Right cardiac atrium (tissue), 5 donors: ENCODE measurements at regions not wholly inside any gene's neighbourhood (a gene's known extent, or its start where the extent isn't known, plus 50 kb on each side); places are given as distances from the start of the nearest gene placed in this dataset.
"Not testable (repeated sequence)": the region's sequence is repeated elsewhere in the genome, so short reads cannot be mapped to it uniquely, and the experiment has no call there.

Experiments used
- ATAC-seq, 2 donors: fragments of 200-7000 bp; cut with Tn5 transposase; one replicate each; pipeline versions ENCODE4 v1.8.0 to v1.9.1; 2020; ENCODE audit warnings: moderate library complexity in 2 of 2, mild to moderate bottlenecking in 1 of 2
- DNase-seq, 3 donors: peaks; one replicate each; pipeline ENCODE4 v3.0.0-alpha.2; 2020
- H3K27ac ChIP-seq: one replicate; pipeline ENCODE4 v1.5.1; 2013; ENCODE audit warnings: mild to moderate bottlenecking, low read length, control low read depth, moderate library complexity
- H3K27me3 ChIP-seq: one replicate; pipeline ENCODE4 v1.6.1; 2013; ENCODE audit not compliant: control insufficient read depth, insufficient read depth
- H3K4me1 ChIP-seq: one replicate; pipeline ENCODE4 v1.6.1; 2013; ENCODE audit warnings: low read length; ENCODE audit not compliant: control insufficient read depth, insufficient read depth
- H3K4me3 ChIP-seq: one replicate; pipeline ENCODE4 v1.5.1; 2013; ENCODE audit warnings: low read length, control low read depth
- H3K9me3 ChIP-seq: one replicate; pipeline ENCODE4 v1.6.1; 2013; ENCODE audit warnings: low read length; ENCODE audit not compliant: control insufficient read depth
- WGBS: extraction: QIAGEN DNeasy Blood & Tissue Kit; methylation state at CpG from one replicate; pipeline ENCODE4 v1.1.7; 2013; 5-methylcytosine and 5-hydroxymethylcytosine counted together
- intact Hi-C, 4 donors: fragments of 100-400 bp; cut with DNase I; formaldehyde crosslinking; loops; one replicate each; pipeline versions ENCODE4 v1.11.0 to v1.14.0; 2022 to 2023
- donor health status: healthy with polysubstance abuse.
- donor health status: DM: no; HTN: yes; CAD: no.
- donor health status: DM: no; HTN: no; CAD: no.
- donor health status: DM: no; HTN: yes; CAD: no; lungs with severe emphysema.
- donor health status: DM: yes; HTN: yes; CAD: no.

DNA sequence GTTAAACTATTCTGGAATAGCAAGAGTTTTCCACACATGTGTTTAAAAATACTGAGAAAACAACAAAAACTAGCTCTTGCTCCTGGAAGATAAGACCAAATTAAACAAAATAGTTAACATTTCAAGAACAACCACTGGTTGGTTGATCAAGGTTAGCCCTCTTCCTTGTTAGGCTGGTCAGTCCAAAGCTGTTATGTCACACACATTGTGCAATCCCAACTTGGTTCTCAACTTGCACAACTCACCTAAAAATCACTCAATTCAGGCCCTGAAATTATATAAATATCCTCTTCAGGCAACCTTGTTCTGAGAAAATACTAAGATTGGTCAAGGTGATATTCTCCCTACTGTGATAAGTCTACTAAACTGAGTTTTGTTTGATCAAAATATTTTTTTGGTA is 169.7 kb upstream of the LRP1B start:
- Histone ChIP-seq H3K4me1 (no peaks in the 10 kb centered on the region), H3K27ac (no peak overlapping the region), H3K4me3 (no peak overlapping the region), H3K27me3 (no peaks in the 10 kb centered on the region), H3K9me3 (no peaks in the 10 kb centered on the region)
- DNase-seq (no peak), ATAC-seq (no peak)
- intact Hi-C loops: no loop called here

DNA sequence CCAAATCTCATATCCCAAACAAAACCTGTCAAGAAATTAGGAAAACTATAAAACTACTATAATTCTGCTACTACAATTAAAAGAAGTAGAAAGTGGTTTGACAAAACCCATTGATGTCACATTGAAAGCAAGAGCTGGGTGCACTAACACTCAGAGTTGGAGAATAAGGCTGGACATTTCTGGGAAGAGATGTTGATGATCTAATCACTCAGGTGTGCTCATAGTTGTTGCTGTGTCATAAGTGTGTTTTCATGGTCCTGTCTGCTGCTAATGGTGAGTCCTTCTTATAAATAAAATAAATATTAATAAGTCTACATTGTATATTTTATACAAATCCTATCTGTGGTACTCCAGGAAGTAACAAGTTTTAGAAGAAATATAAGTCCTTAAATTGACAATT is 168.2 kb upstream of the LRP1B start:
- H3K4me1 ChIP-seq: no peaks in the 10 kb centered on the region

DNA sequence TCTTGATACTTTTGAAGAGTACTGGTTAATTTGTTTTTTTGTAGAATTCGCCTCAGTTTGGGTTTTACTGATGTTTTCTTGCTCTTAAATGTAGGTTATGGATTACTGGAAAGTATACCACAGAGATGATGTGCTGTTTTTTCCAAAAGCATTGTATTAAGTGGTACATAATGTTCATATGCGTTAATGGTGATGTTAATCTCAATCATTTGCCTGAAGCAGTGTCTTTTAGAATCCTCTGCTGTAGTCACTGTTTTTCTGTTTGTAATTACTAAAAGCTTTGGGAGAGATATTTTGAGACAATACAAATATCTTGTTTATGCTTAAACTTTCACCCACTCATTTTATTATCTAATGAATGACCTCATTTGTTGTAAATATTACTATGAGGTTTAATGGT is 163.4 kb upstream of the LRP1B start:
- no peaks in the 10 kb centered on the region for H3K9me3 ChIP-seq
- DNase-seq: no peak
- no peaks in the 10 kb centered on the region for H3K4me1 ChIP-seq
- no peak overlapping the region for H3K4me3 ChIP-seq
- intact Hi-C loops: no loop called here
- WGBS: 71% methylated on average over 2 of the region's 2 CpGs
- H3K27me3 ChIP-seq: no peaks in the 10 kb centered on the region
- ATAC-seq: no peak
- H3K27ac ChIP-seq: no peak overlapping the region

More for the DNA sequence above, 168.2 kb upstream of the LRP1B start:
- Histone ChIP-seq H3K27me3 (no peaks in the 10 kb centered on the region), H3K4me3 (no peak overlapping the region), H3K9me3 (no peaks in the 10 kb centered on the region), H3K27ac (no peak overlapping the region)
- intact Hi-C loops: no loop called here
- ATAC-seq: no peak
- no peak for DNase-seq

- Histone ChIP-seq H3K27me3 (no peaks in the 10 kb centered on the region), H3K4me1 (no peaks in the 10 kb centered on the region), H3K9me3 (no peaks in the 10 kb centered on the region), H3K27ac (no peak overlapping the region), H3K4me3 (no peak overlapping the region)
- intact Hi-C loops: no loop called here
- WGBS: 70% methylated on average over 2 of the region's 2 CpGs
- ATAC-seq (no peak), DNase-seq (no peak)
Observed at GRCh38 chr2:142291969-142292368, 161.2 kb upstream of the LRP1B start.

DNA sequence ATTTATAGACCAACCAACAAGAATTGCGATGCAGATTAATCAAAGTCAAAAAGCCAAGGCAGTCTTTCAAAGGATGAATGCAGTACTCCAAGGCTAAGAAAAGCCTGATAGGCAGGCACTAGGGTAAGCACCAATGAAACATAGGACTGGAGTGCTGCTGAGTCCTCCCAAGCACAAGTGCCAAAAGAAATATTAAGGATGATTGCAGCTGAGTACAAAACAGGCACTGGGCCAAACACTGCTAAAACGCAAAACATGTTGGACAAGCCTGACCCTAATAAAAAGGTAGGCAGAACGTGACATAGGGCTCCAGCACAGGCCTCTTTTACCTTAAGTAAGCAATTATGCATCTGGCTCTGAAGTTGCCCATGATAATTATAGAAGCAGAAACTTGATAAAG is 160.1 kb upstream of the LRP1B start:
- no peaks in the 10 kb centered on the region for H3K27me3 ChIP-seq
- DNase-seq (no peak), ATAC-seq (peak in 1 of 2 donors; percentile 19)
- H3K27ac ChIP-seq: no peak overlapping the region
- no peaks in the 10 kb centered on the region for H3K4me1 ChIP-seq
- 32% methylated on average over 3 of the region's 3 CpGs for WGBS
- intact Hi-C loops: no loop called here
- no peak overlapping the region for H3K4me3 ChIP-seq
- H3K9me3 ChIP-seq: no peaks in the 10 kb centered on the region

DNA sequence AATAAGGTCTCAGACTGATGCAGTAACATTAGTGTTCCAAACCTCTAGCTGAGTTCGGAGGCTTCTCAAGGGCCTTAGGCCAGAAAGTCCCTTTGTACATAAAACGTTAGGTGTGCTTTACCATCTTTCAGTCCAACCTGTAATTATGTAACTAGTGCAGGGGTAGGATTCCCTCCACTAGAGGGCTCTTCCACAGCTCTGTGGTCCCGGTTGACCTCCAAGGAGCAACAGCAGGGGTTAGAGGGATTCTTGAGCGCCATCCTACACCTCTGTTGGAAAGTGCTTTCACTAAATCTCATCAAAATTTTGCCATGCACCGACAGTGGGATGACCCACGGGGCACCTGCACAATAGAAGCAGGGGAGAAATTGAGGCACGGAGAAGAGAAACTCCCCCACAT is 155.8 kb upstream of the LRP1B start:
- H3K9me3 ChIP-seq: no peaks in the 10 kb centered on the region
- 46% methylated on average over 7 of the region's 7 CpGs for WGBS
- H3K27me3 ChIP-seq: no peaks in the 10 kb centered on the region
- no peaks in the 10 kb centered on the region for H3K4me1 ChIP-seq
- no peak overlapping the region for H3K27ac ChIP-seq
- intact Hi-C loops: no loop called here
- peak in 1 of 2 donors; percentile 22 for ATAC-seq
- DNase-seq: no peak
- no peak overlapping the region for H3K4me3 ChIP-seq

DNA sequence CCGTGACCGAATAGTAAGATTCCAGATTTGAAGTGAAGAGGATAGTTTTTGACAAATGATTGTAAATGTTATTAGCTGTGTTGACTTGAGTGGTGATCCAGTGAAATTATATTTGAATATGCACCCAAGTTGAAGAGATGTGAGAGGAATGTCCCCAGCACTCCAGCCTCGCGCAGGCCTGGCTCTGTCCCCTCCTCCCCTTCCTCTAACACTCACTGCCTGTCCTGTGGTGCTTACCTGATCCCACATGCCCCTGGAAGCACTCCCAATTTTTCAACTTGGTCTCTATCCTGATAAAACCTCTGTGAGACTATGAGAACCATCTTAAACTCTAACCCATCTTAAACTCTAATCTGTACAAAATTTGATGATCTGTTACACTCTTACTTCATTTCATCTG is 154.7 kb upstream of the LRP1B start:
- intact Hi-C loops: no loop called here
- 79% methylated on average over 4 of the region's 4 CpGs for WGBS
- no peaks in the 10 kb centered on the region for H3K4me1 ChIP-seq
- H3K9me3 ChIP-seq: no peaks in the 10 kb centered on the region
- H3K27ac ChIP-seq: no peak overlapping the region
- no peaks in the 10 kb centered on the region for H3K27me3 ChIP-seq
- H3K4me3 ChIP-seq: no peak overlapping the region
- DNase-seq: no peak
- ATAC-seq: peak in 1 of 2 donors; percentile 51

DNA sequence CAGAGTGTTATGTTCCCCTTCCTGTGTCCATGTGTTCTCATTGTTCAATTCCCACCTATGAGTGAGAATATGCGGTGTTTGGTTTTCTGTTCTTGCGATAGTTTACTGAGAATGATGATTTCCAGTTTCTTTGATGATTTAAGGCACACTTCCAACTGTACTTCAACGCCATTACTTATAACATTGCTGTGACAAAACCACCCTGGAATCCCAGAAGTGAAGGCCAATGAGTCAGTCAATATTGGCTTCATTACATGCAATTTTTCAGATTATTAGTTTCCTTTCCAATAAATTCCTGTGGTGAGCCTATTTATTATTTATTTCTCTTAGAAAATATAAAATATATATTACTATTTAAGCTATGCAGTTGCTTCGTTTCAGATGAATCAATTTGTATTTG is 153.5 kb upstream of the LRP1B start:
- H3K27me3 ChIP-seq, intact Hi-C loops, H3K9me3 ChIP-seq, DNase-seq, H3K4me3 ChIP-seq, ATAC-seq, H3K4me1 ChIP-seq, H3K27ac ChIP-seq: not testable (repeated sequence)
- WGBS: 59% methylated on average over 4 of the region's 4 CpGs

GRCh38 chr2:142280831-142281230 is 150.0 kb upstream of the LRP1B start:
- 81% methylated on average over 5 of the region's 5 CpGs for WGBS
- H3K27me3 ChIP-seq: no peaks in the 10 kb centered on the region
- ATAC-seq (no peak), DNase-seq (no peak)
- H3K4me3 ChIP-seq: no peak overlapping the region
- intact Hi-C loops: no loop called here
- no peak overlapping the region for H3K27ac ChIP-seq
- no peaks in the 10 kb centered on the region for H3K9me3 ChIP-seq
- no peaks in the 10 kb centered on the region for H3K4me1 ChIP-seq

DNA sequence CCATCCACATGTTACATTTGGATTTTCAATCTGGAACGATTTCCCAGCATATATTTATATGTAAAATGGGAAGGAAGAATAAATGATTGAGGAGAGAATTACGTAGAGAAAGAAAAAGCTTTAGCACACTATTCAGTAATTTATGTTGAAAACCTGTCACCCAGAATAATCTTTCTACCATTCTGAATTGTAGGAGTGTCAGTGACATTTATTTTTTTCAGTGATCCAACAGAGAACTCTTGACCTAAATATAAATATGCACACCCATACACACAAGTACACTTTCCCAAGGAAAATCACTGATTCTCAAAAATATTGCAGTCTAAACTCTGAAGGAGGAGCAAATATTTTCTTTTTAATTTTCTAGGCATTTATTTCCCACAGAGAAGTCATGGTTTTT is 140.2 kb upstream of the LRP1B start:
- Histone ChIP-seq H3K27me3 (no peaks in the 10 kb centered on the region), H3K27ac (no peak overlapping the region), H3K4me1 (no peaks in the 10 kb centered on the region), H3K9me3 (no peaks in the 10 kb centered on the region), H3K4me3 (no peak overlapping the region)
- no peak for ATAC-seq
- no peak for DNase-seq
- intact Hi-C loops: no loop called here
- 73% methylated on average over 2 of the region's 2 CpGs for WGBS

- DNase-seq (no peak), ATAC-seq (no peak)
- no peaks in the 10 kb centered on the region for H3K27me3 ChIP-seq
- H3K9me3 ChIP-seq: no peaks in the 10 kb centered on the region
- WGBS: 67% methylated on average over 2 of the region's 2 CpGs
- no peaks in the 10 kb centered on the region for H3K4me1 ChIP-seq
- no peak overlapping the region for H3K4me3 ChIP-seq
- intact Hi-C loops: no loop called here
- no peak overlapping the region for H3K27ac ChIP-seq
Observed at GRCh38 chr2:142270291-142270690, 139.5 kb upstream of the LRP1B start.

DNA sequence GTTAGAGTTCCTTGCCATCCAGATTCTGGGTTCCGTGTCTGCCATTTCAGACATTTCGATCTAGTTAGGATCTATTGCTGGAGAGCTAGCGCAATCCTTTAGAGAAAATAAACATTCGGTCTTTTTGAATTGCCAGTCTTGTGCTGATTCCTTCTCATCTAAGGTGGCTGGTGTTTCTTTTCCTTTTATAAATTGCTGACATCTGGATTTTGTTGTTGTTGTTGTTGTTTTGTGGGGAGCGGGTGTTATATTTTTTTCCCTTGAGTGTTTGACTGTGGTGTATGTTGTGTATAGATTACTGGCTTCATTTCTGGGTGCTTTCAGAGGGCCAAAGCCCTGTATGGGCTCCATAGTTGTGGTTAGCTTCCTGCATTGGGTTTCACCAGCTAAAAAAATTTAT is 128.5 kb upstream of the LRP1B start:
- Histone ChIP-seq H3K27me3 (no peaks in the 10 kb centered on the region), H3K9me3 (no peaks in the 10 kb centered on the region), H3K27ac (no peak overlapping the region), H3K4me1 (no peaks in the 10 kb centered on the region), H3K4me3 (no peak overlapping the region)
- ATAC-seq (no peak), DNase-seq (no peak)
- 94% methylated on average over 5 of the region's 5 CpGs for WGBS
- intact Hi-C loops: no loop called here
